ENCODE measurements at regions not wholly inside any gene's neighbourhood (a gene's known extent, or its start where the extent isn't known, plus 50 kb on each side); places are given as distances from the start of the nearest gene placed in this dataset.
"Not testable (repeated sequence)": the region's sequence is repeated elsewhere in the genome, so short reads cannot be mapped to it uniquely, and the experiment has no call there.

- DNase-seq = no peak
Observed at GRCh38 chr6:81561071-81561564, 191.4 kb downstream of the TENT5A start.

GRCh38 chr6:81557811-81558210 is 194.7 kb downstream of the TENT5A start:
- no peak for DNase-seq

- no peak for DNase-seq
Observed at GRCh38 chr6:81556551-81556950, 195.9 kb downstream of the TENT5A start.

GRCh38 chr6:81553216-81553615 is 199.3 kb downstream of the TENT5A start:
- no peak for DNase-seq

GRCh38 chr6:81552644-81553043 is 199.8 kb downstream of the TENT5A start:
- DNase-seq = no peak

- DNase-seq = no peak
Observed at GRCh38 chr6:81547149-81547548, 205.3 kb downstream of the TENT5A start.

GRCh38 chr6:81534934-81535465 is 217.5 kb downstream of the TENT5A start:
- no peak for DNase-seq

GRCh38 chr6:81531869-81532561 is 220.5 kb downstream of the TENT5A start:
- no peak for DNase-seq

- DNase-seq = no peak
Observed at GRCh38 chr6:81517455-81517854, 235.0 kb downstream of the TENT5A start.

GRCh38 chr6:81515562-81516453 is 236.7 kb downstream of the TENT5A start:
- DNase-seq = no peak

GRCh38 chr6:81514195-81514594 is 238.3 kb downstream of the TENT5A start:
- not testable (repeated sequence) for DNase-seq

- DNase-seq = no peak
Observed at GRCh38 chr6:81511423-81511822, 241.1 kb downstream of the TENT5A start.

GRCh38 chr6:81495999-81496398 is 256.5 kb downstream of the TENT5A start:
- DNase-seq = no peak

- DNase-seq = no peak
Observed at GRCh38 chr6:81491454-81492101, 260.9 kb downstream of the TENT5A start.

- DNase-seq = no peak
Observed at GRCh38 chr6:81487489-81487888, 265.0 kb downstream of the TENT5A start.

- no peak for DNase-seq
Observed at GRCh38 chr6:81486234-81486633, 266.2 kb downstream of the TENT5A start.

GRCh38 chr6:81485395-81485794 is 267.1 kb downstream of the TENT5A start:
- no peak for DNase-seq

- no peak for DNase-seq
Observed at GRCh38 chr6:81484251-81484650, 268.2 kb downstream of the TENT5A start.

- DNase-seq = no peak
Observed at GRCh38 chr6:81480139-81480538, 272.3 kb downstream of the TENT5A start.

- DNase-seq = no peak
Observed at GRCh38 chr6:81476881-81477280, 275.6 kb downstream of the TENT5A start.

- no peak for DNase-seq
Observed at GRCh38 chr6:81475646-81476045, 276.8 kb downstream of the TENT5A start.

GRCh38 chr6:81465859-81466258 is 286.6 kb downstream of the TENT5A start:
- DNase-seq = no peak

- no peak for DNase-seq
Observed at GRCh38 chr6:81456416-81456815, 296.1 kb downstream of the TENT5A start.

Data from inflammatory macrophage treated with lipopolysaccharide for 4 hours (primary cell).